C4-2B (cell line): ENCODE measurements at regions not wholly inside any gene's neighbourhood (a gene's known extent, or its start where the extent isn't known, plus 50 kb on each side); places are given as distances from the start of the nearest gene placed in this dataset.

Source experiments
- ZFX ChIP-seq: fragments of 450-650 bp; IDR thresholded peaks from 2 replicates; pipeline ENCODE4 v1.6.1; 2017
- TF ChIP-seq, protein P1 (sequence below): fragments of 450-650 bp; conservative IDR thresholded peaks from 2 replicates; pipeline ENCODE4 v1.5.1; 2017; ENCODE audit warnings: mild to moderate bottlenecking

DNA sequence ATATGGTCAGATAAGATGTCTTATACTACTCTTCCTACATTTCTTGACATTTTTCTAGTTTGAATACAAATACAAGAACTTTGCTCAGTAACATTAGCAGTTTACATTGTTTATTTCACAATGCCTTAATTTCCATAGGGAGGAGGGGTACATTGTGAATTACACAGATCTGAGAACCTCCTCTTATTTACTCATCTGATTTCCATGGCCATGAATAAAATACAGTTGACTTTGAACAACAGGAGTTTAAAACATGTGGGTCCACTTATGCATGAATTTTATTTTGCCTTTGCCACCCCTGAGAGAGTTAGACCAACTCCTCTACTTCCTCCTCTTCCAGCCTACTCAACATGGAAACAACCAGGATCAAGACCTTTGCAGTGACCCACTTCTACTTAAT, 67.7 kb downstream of the MGST1 start:
- TF ChIP-seq, protein P1, sequence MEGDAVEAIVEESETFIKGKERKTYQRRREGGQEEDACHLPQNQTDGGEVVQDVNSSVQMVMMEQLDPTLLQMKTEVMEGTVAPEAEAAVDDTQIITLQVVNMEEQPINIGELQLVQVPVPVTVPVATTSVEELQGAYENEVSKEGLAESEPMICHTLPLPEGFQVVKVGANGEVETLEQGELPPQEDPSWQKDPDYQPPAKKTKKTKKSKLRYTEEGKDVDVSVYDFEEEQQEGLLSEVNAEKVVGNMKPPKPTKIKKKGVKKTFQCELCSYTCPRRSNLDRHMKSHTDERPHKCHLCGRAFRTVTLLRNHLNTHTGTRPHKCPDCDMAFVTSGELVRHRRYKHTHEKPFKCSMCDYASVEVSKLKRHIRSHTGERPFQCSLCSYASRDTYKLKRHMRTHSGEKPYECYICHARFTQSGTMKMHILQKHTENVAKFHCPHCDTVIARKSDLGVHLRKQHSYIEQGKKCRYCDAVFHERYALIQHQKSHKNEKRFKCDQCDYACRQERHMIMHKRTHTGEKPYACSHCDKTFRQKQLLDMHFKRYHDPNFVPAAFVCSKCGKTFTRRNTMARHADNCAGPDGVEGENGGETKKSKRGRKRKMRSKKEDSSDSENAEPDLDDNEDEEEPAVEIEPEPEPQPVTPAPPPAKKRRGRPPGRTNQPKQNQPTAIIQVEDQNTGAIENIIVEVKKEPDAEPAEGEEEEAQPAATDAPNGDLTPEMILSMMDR = no peak
- no peak for TF ChIP-seq ZFX
